Ascending aorta (tissue), 2 donors: ENCODE measurements at regions not wholly inside any gene's neighbourhood (a gene's known extent, or its start where the extent isn't known, plus 50 kb on each side); places are given as distances from the start of the nearest gene placed in this dataset.

Source experiments
- DNase-seq, 2 donors: peaks; one replicate each; pipeline ENCODE4 v3.0.0-alpha.2; 2019; ENCODE audit warnings: low spot score in 2 of 2
- H3K27ac ChIP-seq, 2 donors: fragments of 200-600 bp; sonication (generic); one replicate each; pipeline ENCODE4 v1.5.1; 2016 to 2017; ENCODE audit warnings: mild to moderate bottlenecking in 1 of 2
- H3K27me3 ChIP-seq: fragments of 200-600 bp; sonication (generic); one replicate; pipeline ENCODE4 v1.5.1; 2017
- H3K36me3 ChIP-seq, 2 donors: fragments of 200-600 bp; sonication (generic); one replicate each; pipeline ENCODE4 v1.5.1; 2016
- H3K4me1 ChIP-seq, 2 donors: fragments of 200-600 bp; sonication (generic); one replicate each; pipeline ENCODE4 v1.5.1; 2016 to 2017; ENCODE audit warnings: mild to moderate bottlenecking in 1 of 2
- H3K4me3 ChIP-seq, 2 donors: fragments of 200-600 bp; sonication (generic); one replicate each; pipeline ENCODE4 v1.5.1; 2016 to 2017; ENCODE audit warnings: mild to moderate bottlenecking in 1 of 2
- H3K9me3 ChIP-seq, 2 donors: fragments of 200-600 bp; sonication (generic); one replicate each; pipeline ENCODE4 v1.5.1; 2016
- intact Hi-C: fragments of 100-400 bp; cut with DNase I; formaldehyde crosslinking; loops from one replicate; pipeline ENCODE4 v1.15.1; 2023
- TF ChIP-seq, protein P1 (sequence below), 3 experiments: fragments of 200-600 bp in 2 of 3; fragments of 450-650 bp in 1 of 3; sonication (generic) in 2 of 3; IDR thresholded peaks; one replicate each; pipeline ENCODE4 v1.5.1; 2016 to 2019; ENCODE audit warnings: antibody characterized with exemption in 3 of 3, mild to moderate bottlenecking in 1 of 3, moderate library complexity in 1 of 3

GRCh38 chr2:147310335-147311057 is 534.3 kb upstream of the ACVR2A start:
- TF ChIP-seq, protein P1, sequence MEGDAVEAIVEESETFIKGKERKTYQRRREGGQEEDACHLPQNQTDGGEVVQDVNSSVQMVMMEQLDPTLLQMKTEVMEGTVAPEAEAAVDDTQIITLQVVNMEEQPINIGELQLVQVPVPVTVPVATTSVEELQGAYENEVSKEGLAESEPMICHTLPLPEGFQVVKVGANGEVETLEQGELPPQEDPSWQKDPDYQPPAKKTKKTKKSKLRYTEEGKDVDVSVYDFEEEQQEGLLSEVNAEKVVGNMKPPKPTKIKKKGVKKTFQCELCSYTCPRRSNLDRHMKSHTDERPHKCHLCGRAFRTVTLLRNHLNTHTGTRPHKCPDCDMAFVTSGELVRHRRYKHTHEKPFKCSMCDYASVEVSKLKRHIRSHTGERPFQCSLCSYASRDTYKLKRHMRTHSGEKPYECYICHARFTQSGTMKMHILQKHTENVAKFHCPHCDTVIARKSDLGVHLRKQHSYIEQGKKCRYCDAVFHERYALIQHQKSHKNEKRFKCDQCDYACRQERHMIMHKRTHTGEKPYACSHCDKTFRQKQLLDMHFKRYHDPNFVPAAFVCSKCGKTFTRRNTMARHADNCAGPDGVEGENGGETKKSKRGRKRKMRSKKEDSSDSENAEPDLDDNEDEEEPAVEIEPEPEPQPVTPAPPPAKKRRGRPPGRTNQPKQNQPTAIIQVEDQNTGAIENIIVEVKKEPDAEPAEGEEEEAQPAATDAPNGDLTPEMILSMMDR (IDR thresholded peaks at IDR 0.05) = no peak
- no peaks in the 10 kb centered on the region for H3K9me3 ChIP-seq
- no peaks in the 10 kb centered on the region for H3K27me3 ChIP-seq
- no peak for DNase-seq
- no peaks in the 10 kb centered on the region for H3K36me3 ChIP-seq
- intact Hi-C loops = no loop called here
- H3K4me3 ChIP-seq = no peak overlapping the region
- no peak overlapping the region for H3K27ac ChIP-seq
- H3K4me1 ChIP-seq = no peaks in the 10 kb centered on the region

- Histone ChIP-seq H3K4me1 (no peaks in the 10 kb centered on the region), H3K27ac (no peak overlapping the region), H3K9me3 (no peaks in the 10 kb centered on the region), H3K27me3 (no peaks in the 10 kb centered on the region), H3K4me3 (no peak overlapping the region), H3K36me3 (no peaks in the 10 kb centered on the region)
- TF ChIP-seq, protein P1 (IDR thresholded peaks at IDR 0.05) = no peak
- intact Hi-C loops = no loop called here
- DNase-seq = no peak
Observed at GRCh38 chr2:147297820-147298219, 547.0 kb upstream of the ACVR2A start.

DNA sequence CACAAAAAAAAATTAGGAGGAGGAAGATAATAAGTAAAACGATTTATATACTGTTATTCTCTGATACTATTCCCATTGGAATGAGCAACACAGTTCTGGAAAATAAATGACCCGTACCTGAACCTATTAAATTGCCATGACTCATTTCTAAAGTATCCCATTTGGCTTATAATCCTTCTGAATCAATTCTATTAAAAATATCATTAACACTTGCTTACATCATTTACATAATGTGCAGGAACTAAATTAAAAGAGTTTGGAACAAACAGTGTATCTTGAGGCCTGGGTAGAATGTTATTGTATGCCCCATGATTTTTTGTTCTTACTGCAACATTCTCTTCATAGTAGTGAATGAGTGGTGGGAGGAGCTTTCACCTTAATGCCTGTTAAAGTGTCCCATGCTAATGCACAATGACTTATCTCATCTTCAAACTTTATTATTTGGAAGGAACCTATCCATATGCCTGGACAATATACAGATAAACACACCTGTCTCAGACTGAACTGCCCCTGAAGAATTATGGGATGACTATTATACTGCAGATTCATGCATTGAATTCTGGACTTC is 549.9 kb upstream of the ACVR2A start:
- no peaks in the 10 kb centered on the region for H3K4me1 ChIP-seq
- DNase-seq = no peak
- no peaks in the 10 kb centered on the region for H3K9me3 ChIP-seq
- intact Hi-C loops = no loop called here
- no peak overlapping the region for H3K27ac ChIP-seq
- no peaks in the 10 kb centered on the region for H3K27me3 ChIP-seq
- H3K4me3 ChIP-seq = no peak overlapping the region
- TF ChIP-seq, protein P1 (IDR thresholded peaks at IDR 0.05) = no peak
- no peaks in the 10 kb centered on the region for H3K36me3 ChIP-seq

DNA sequence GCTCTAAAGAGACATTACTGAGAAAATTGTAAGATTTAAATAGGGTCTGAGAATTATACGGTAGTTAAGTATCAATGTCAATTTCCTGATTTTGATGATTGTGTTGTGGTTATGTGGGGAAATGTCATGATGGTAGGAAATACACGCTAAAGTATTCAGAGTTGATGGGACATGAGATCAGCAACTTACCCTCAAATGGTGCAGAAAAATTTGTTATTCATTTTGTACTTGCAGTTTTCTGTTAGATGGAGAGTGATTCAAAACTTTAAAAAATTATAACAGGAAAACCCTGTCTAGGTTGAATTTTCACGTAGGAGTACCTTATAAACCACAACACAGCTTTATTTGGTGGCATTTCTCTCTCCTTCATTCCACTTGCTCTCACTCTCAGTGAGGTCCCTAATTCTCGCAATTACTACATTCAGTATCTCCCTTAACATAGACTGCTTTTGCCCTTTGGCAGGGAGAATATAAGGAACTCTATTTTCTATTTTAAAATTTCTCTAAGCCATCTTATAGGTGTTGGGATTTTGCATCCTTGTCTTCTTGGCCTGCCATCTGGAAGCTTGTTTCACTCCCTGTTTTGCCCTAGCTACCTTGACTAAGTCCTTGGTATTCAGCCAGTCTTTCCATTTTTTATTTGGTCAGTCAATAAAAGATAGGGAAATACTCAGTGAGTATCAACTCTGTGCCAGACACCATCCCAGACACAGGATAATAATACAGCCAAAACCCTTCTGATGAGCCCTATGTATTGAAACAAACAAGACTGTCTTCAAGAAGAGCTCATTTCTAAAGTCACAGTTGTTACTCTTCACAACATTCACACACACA is 550.6 kb upstream of the ACVR2A start:
- no peaks in the 10 kb centered on the region for H3K27me3 ChIP-seq
- no peak overlapping the region for H3K27ac ChIP-seq
- H3K9me3 ChIP-seq = no peaks in the 10 kb centered on the region
- no peaks in the 10 kb centered on the region for H3K4me1 ChIP-seq
- no peak for DNase-seq
- H3K36me3 ChIP-seq = no peaks in the 10 kb centered on the region
- no peak overlapping the region for H3K4me3 ChIP-seq
- TF ChIP-seq, protein P1 (IDR thresholded peaks at IDR 0.05) = no peak
- intact Hi-C loops = no loop called here

DNA sequence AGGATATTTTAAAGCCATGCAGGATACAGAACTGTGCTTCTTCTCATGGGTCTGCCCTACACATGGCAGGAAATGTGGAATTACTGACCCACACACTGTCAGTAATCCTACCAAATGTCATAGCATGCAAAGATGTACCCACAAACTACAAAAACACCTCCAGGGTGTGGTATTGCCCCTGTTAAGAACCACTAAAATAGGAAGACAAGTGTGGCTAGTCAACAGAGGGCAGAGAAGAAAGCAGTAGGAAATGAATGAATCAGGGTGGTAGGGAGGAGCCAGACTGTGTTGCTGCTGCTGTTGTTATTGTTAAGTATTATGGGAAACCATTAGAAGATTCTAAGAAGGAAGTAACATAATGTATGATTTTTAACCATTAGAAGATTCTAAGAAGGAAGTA is 556.7 kb upstream of the ACVR2A start:
- TF ChIP-seq, protein P1 (IDR thresholded peaks at IDR 0.05) = no peak
- no peaks in the 10 kb centered on the region for H3K9me3 ChIP-seq
- intact Hi-C loops = no loop called here

More for the DNA sequence above, 556.7 kb upstream of the ACVR2A start:
- DNase-seq = no peak
- no peaks in the 10 kb centered on the region for H3K27me3 ChIP-seq
- no peak overlapping the region for H3K27ac ChIP-seq
- H3K4me3 ChIP-seq = no peak overlapping the region
- no peaks in the 10 kb centered on the region for H3K36me3 ChIP-seq
- no peaks in the 10 kb centered on the region for H3K4me1 ChIP-seq
